ENCODE measurements at regions not wholly inside any gene's neighbourhood (a gene's known extent, or its start where the extent isn't known, plus 50 kb on each side); places are given as distances from the start of the nearest gene placed in this dataset.

- TF ChIP-seq, protein P1, sequence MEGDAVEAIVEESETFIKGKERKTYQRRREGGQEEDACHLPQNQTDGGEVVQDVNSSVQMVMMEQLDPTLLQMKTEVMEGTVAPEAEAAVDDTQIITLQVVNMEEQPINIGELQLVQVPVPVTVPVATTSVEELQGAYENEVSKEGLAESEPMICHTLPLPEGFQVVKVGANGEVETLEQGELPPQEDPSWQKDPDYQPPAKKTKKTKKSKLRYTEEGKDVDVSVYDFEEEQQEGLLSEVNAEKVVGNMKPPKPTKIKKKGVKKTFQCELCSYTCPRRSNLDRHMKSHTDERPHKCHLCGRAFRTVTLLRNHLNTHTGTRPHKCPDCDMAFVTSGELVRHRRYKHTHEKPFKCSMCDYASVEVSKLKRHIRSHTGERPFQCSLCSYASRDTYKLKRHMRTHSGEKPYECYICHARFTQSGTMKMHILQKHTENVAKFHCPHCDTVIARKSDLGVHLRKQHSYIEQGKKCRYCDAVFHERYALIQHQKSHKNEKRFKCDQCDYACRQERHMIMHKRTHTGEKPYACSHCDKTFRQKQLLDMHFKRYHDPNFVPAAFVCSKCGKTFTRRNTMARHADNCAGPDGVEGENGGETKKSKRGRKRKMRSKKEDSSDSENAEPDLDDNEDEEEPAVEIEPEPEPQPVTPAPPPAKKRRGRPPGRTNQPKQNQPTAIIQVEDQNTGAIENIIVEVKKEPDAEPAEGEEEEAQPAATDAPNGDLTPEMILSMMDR (conservative IDR thresholded peaks at IDR 0.05; ENCODE audit: low read depth, low read length) = no peak
- no peaks in the 10 kb centered on the region for H3K36me3 ChIP-seq (ENCODE audit: insufficient read depth)
- H3K4me2 ChIP-seq = no peak overlapping the region
- no peaks in the 10 kb centered on the region for H3K79me2 ChIP-seq (ENCODE audit: insufficient read depth, low read depth)
- H3K27me3 ChIP-seq (ENCODE audit: insufficient read depth, low read depth) = no peaks in the 10 kb centered on the region
- no peak overlapping the region for H3K4me3 ChIP-seq (IDR thresholded peaks at IDR 0.05; ENCODE audit: insufficient read depth, low read depth, low read length)
- no peak overlapping the region for H3K27ac ChIP-seq
- no peak overlapping the region for H2AFZ ChIP-seq (ENCODE audit: low read depth)
- H3K9ac ChIP-seq = no peak overlapping the region
- H4K20me1 ChIP-seq (ENCODE audit: insufficient read depth) = no peaks in the 10 kb centered on the region
- no peaks in the 10 kb centered on the region for H3K4me1 ChIP-seq (ENCODE audit: low read depth, poor library complexity, severe bottlenecking)
Observed at GRCh38 chr13:106063591-106064313, 471.7 kb downstream of the EFNB2 start.

DNA sequence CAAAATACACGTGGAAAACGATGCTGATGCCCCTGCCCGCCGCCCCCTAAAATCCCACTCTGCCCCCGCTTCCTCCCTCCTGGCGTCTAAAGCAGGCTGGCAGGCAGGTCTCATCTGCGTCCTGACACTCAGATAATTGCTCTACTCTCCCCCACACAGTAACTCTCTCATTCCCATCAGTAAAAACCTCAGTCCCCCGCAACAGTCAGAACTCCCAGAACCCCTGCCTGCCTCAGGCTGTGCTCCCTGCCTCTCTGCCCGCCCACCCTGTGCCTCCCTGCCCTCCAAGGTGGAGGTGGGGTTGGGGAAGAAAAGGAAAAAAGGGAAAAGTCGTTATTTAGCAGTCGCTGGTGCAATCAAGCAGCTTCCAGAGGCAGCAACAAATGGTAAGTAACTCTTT lies 473.7 kb downstream of the EFNB2 start:
- Histone ChIP-seq H4K20me1 (ENCODE audit: insufficient read depth) (no peaks in the 10 kb centered on the region), H3K27ac (no peak overlapping the region)
- TF ChIP-seq, protein P1 (conservative IDR thresholded peaks at IDR 0.05; ENCODE audit: low read depth, low read length) = no peak

GRCh38 chr13:106056851-106057250 lies 478.6 kb downstream of the EFNB2 start:
- H3K4me2 ChIP-seq = no peak overlapping the region
- H3K4me1 ChIP-seq (ENCODE audit: low read depth, poor library complexity, severe bottlenecking) = no peaks in the 10 kb centered on the region
- H3K9ac ChIP-seq = no peak overlapping the region

More for the DNA sequence above, 473.7 kb downstream of the EFNB2 start:
- Histone ChIP-seq H3K27me3 (ENCODE audit: insufficient read depth, low read depth) (no peaks in the 10 kb centered on the region), H3K79me2 (ENCODE audit: insufficient read depth, low read depth) (no peaks in the 10 kb centered on the region), H3K4me3 (IDR thresholded peaks at IDR 0.05; ENCODE audit: insufficient read depth, low read depth, low read length) (no peak overlapping the region), H3K4me1 (ENCODE audit: low read depth, poor library complexity, severe bottlenecking) (no peaks in the 10 kb centered on the region), H2AFZ (ENCODE audit: low read depth) (no peak overlapping the region), H3K9ac (no peak overlapping the region), H3K4me2 (no peak overlapping the region), H3K36me3 (ENCODE audit: insufficient read depth) (no peaks in the 10 kb centered on the region)

DNA sequence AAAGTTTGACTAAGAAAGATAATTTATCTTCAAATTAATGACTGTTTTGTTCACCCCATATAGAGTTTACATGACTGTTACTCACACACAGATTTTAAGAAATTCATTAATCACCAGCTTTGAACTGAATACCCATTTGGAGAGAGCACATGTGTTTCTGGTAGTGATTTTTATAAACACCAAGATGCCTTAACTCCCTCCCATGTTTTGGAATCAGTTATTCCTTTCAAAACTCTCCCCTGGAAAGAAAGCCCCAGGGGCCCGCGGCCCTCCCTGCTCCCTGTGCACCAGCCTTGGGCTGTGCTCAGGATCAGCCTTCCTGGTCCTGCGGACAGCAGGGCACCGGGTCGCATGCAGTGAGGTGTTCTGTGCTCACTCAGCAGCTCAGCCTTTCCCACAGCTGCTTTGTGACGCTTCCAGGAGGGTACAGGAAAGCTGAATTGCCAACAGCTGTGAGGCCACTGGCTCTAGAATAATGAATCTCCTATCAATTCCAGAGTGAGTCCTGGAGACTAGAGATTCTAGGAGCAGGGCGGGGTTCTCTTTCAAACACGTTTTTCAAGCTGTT lies 483.2 kb downstream of the EFNB2 start:
- H3K4me1 ChIP-seq (ENCODE audit: low read depth, poor library complexity, severe bottlenecking) = no peaks in the 10 kb centered on the region
- no peak overlapping the region for H3K9ac ChIP-seq
- H3K4me2 ChIP-seq = no peak overlapping the region
- H3K4me3 ChIP-seq (IDR thresholded peaks at IDR 0.05; ENCODE audit: insufficient read depth, low read depth, low read length) = no peak overlapping the region
- TF ChIP-seq, protein P1 (conservative IDR thresholded peaks at IDR 0.05; ENCODE audit: low read depth, low read length) = no peak
- no peak overlapping the region for H2AFZ ChIP-seq (ENCODE audit: low read depth)
- no peaks in the 10 kb centered on the region for H3K36me3 ChIP-seq (ENCODE audit: insufficient read depth)
- H3K27me3 ChIP-seq (ENCODE audit: insufficient read depth, low read depth) = no peaks in the 10 kb centered on the region
- H3K27ac ChIP-seq = no peak overlapping the region
- H4K20me1 ChIP-seq (ENCODE audit: insufficient read depth) = no peaks in the 10 kb centered on the region
- no peaks in the 10 kb centered on the region for H3K79me2 ChIP-seq (ENCODE audit: insufficient read depth, low read depth)

More at GRCh38 chr13:106056851-106057250, 478.6 kb downstream of the EFNB2 start:
- no peaks in the 10 kb centered on the region for H3K36me3 ChIP-seq (ENCODE audit: insufficient read depth)
- H3K27ac ChIP-seq = no peak overlapping the region
- H3K27me3 ChIP-seq (ENCODE audit: insufficient read depth, low read depth) = no peaks in the 10 kb centered on the region
- no peak overlapping the region for H2AFZ ChIP-seq (ENCODE audit: low read depth)
- H4K20me1 ChIP-seq (ENCODE audit: insufficient read depth) = no peaks in the 10 kb centered on the region
- TF ChIP-seq, protein P1 (conservative IDR thresholded peaks at IDR 0.05; ENCODE audit: low read depth, low read length) = no peak
- no peaks in the 10 kb centered on the region for H3K79me2 ChIP-seq (ENCODE audit: insufficient read depth, low read depth)
- no peak overlapping the region for H3K4me3 ChIP-seq (IDR thresholded peaks at IDR 0.05; ENCODE audit: insufficient read depth, low read depth, low read length)

Measured in KMS-11 (cell line).